GM12878 (cell line): ENCODE measurements at regions not wholly inside any gene's neighbourhood (a gene's known extent, or its start where the extent isn't known, plus 50 kb on each side); places are given as distances from the start of the nearest gene placed in this dataset.
"Not testable (repeated sequence)": the region's sequence is repeated elsewhere in the genome, so short reads cannot be mapped to it uniquely, and the experiment has no call there.

Source experiments
- ATAC-seq: fragments of 200-7000 bp; cut with Tn5 transposase; 3 replicates; pipeline ENCODE4 v1.9.1; 2020; ENCODE audit warnings: mild to moderate bottlenecking, moderate library complexity
- BruUV-seq: library from RNA; stranded (reverse); fragments of 400-500 nt; replicated peaks from 2 replicates; lab custom pipeline; 2021; lab: Mats Ljungman, UMichigan
- CTCF ChIA-PET: fragments of 300-600 bp; sonication (Branson Sonifier 250); formaldehyde crosslinking; extraction: SDS; loops from one replicate; lab custom pipeline; 2021; ENCODE audit warnings: inconsistent platforms; lab: Yijun Ruan, JAX
- POLR2A ChIA-PET: fragments of 350-600 bp; formaldehyde crosslinking; extraction: SDS; loops from one replicate; lab custom pipeline; 2021; ENCODE audit warnings: inconsistent platforms; lab: Charles Lee
- RAD21 ChIA-PET: fragments of 300-600 bp; sonication (Branson Sonifier 250); formaldehyde crosslinking; loops from one replicate; lab custom pipeline; 2023; ENCODE audit warnings: antibody characterized with exemption; ENCODE audit not compliant: unreplicated experiment; lab: Charles Lee
- SMC1A ChIA-PET: fragments of 300-600 bp; sonication (Branson Sonifier 250); formaldehyde crosslinking; loops from one replicate; lab custom pipeline; 2023; ENCODE audit not compliant: unreplicated experiment, uncharacterized antibody; lab: Charles Lee
- DNase-seq: peaks from one replicate; pipeline ENCODE4 v3.0.0-alpha.2; 2011; ENCODE audit warnings: low read depth, low spot score
- FAIRE-seq: peaks from 3 replicates; lab custom pipeline; 2011; peaks lifted over from hg19 to GRCh38; lab: Jason Lieb, UNC
- H2AFZ ChIP-seq: 2 replicates; pipeline ENCODE4 v1.6.0; 2011; ENCODE audit warnings: low read depth, low read length, control low read depth; ENCODE audit not compliant: control insufficient read depth
- H3K27ac ChIP-seq: 2 replicates; pipeline ENCODE4 v1.5.1; 2011; ENCODE audit warnings: control low read depth; ENCODE audit not compliant: control insufficient read depth, insufficient read depth
- H3K27me3 ChIP-seq, 2 experiments: replicated peaks in 1 of 2; 2 replicates each; pipeline versions ENCODE4 v1.6.0 to v1.6.1; 2011; ENCODE audit warnings: low read length in 1 of 2; ENCODE audit not compliant: control insufficient read depth in 2 of 2, insufficient read depth in 2 of 2
- H3K36me3 ChIP-seq, 2 experiments: 2 replicates each; pipeline ENCODE4 v1.5.1; 2011; ENCODE audit warnings: low read length in 1 of 2; ENCODE audit not compliant: control insufficient read depth in 2 of 2, insufficient read depth in 2 of 2
- H3K4me1 ChIP-seq: 2 replicates; pipeline ENCODE4 v1.6.1; 2011; ENCODE audit warnings: mild to moderate bottlenecking, low read length, moderate library complexity, mixed read lengths; ENCODE audit not compliant: control insufficient read depth, insufficient read depth
- H3K4me2 ChIP-seq: 2 replicates; pipeline ENCODE4 v1.6.0; 2011; ENCODE audit warnings: control low read depth; ENCODE audit not compliant: control insufficient read depth, insufficient read depth
- H3K4me3 ChIP-seq: fragments of 200-600 bp; sonication (generic); 2 replicates; pipeline ENCODE4 v1.5.1; 2016
- H3K79me2 ChIP-seq: 2 replicates; pipeline ENCODE4 v1.6.0; 2011; ENCODE audit warnings: low read length; ENCODE audit not compliant: control insufficient read depth, insufficient read depth
- H3K9ac ChIP-seq: 2 replicates; pipeline ENCODE4 v1.8.0; 2011; ENCODE audit warnings: low read length, control low read depth, mixed read lengths; ENCODE audit not compliant: control insufficient read depth, insufficient read depth
- H3K9me3 ChIP-seq: replicated peaks from 3 replicates; pipeline ENCODE4 v1.5.1; 2011; ENCODE audit warnings: mild to moderate bottlenecking, low read length; ENCODE audit not compliant: control insufficient read depth, insufficient read depth
- H4K20me1 ChIP-seq: 2 replicates; pipeline ENCODE4 v1.6.0; 2011; ENCODE audit not compliant: control insufficient read depth, insufficient read depth
- CBX5 ChIP-seq: sonication (generic); IDR thresholded peaks from 2 replicates; pipeline ENCODE4 v1.6.1; 2016; ENCODE audit warnings: low read depth, moderate library complexity, mild to moderate bottlenecking, inconsistent platforms
- CHD1 ChIP-seq: IDR thresholded peaks from 2 replicates; pipeline ENCODE4 v1.6.1; 2012; ENCODE audit warnings: low read depth, low read length, improper control_type of control experiment
- ETV6 ChIP-seq, 2 experiments: fragments of 450-650 bp in 1 of 2; IDR thresholded peaks in 1 of 2; conservative IDR thresholded peaks in 1 of 2; 2 replicates each; pipeline ENCODE4 v1.6.1; 2014; ENCODE audit warnings: antibody characterized with exemption in 1 of 2, borderline replicate concordance in 1 of 2, low read depth in 1 of 2, mild to moderate bottlenecking in 1 of 2, moderate library complexity in 1 of 2
- HSF1 ChIP-seq: fragments of 150-350 bp; IDR thresholded peaks from 2 replicates; pipeline ENCODE4 v1.6.1; 2014; ENCODE audit warnings: mild to moderate bottlenecking, low read depth, low read length
- PBX3 ChIP-seq: IDR thresholded peaks from 2 replicates; pipeline ENCODE4 v1.6.1; 2011; ENCODE audit warnings: mild to moderate bottlenecking, low read depth, low read length, moderate library complexity; ENCODE audit not compliant: insufficient replicate concordance
- PKNOX1 ChIP-seq: fragments of 450-650 bp; IDR thresholded peaks from 2 replicates; pipeline ENCODE4 v1.6.1; 2016; ENCODE audit warnings: mild to moderate bottlenecking
- RUNX3 ChIP-seq: IDR thresholded peaks from 2 replicates; pipeline ENCODE4 v1.6.1; 2012; ENCODE audit warnings: low read length, inconsistent platforms
- SREBF2 ChIP-seq: IDR thresholded peaks from 2 replicates; pipeline ENCODE4 v1.6.1; 2012; ENCODE audit warnings: mild to moderate bottlenecking, low read length
- STAT1 ChIP-seq: fragments of 450-650 bp; conservative IDR thresholded peaks from 2 replicates; pipeline ENCODE4 v1.6.1; 2014; ENCODE audit warnings: antibody characterized with exemption, mild to moderate bottlenecking
- USF1 ChIP-seq: IDR thresholded peaks from 2 replicates; pipeline ENCODE4 v1.6.1; 2011; ENCODE audit warnings: borderline replicate concordance, low read depth, mild to moderate bottlenecking, moderate library complexity, mixed read lengths, low read length; ENCODE audit not compliant: insufficient read depth; ENCODE audit errors: extremely low read length
- ZNF217 ChIP-seq: fragments of 450-650 bp; IDR thresholded peaks from 2 replicates; pipeline ENCODE4 v1.6.1; 2017; ENCODE audit warnings: antibody characterized with exemption, mild to moderate bottlenecking
- ZNF274 ChIP-seq: IDR thresholded peaks from one replicate; pipeline ENCODE4 v1.8.0; 2011; ENCODE audit not compliant: insufficient read length, insufficient read depth
- WGBS: methylation state at CpG from one replicate; pipeline ENCODE4 v1.1.6; 2016; ENCODE audit warnings: low lambda C conversion rate; ENCODE audit not compliant: insufficient replicate concordance, insufficient coverage; ENCODE audit errors: missing lambda C conversion rate; 5-methylcytosine and 5-hydroxymethylcytosine counted together
- in situ Hi-C: fragments of 300-500 bp; cut with MboI; formaldehyde crosslinking; loops from 9 replicates; pipeline ENCODE4 v1.14.3; 2018; ENCODE audit warnings: mixed read lengths
- intact Hi-C: fragments of 100-400 bp; cut with micrococcal nuclease; formaldehyde crosslinking; loops from one replicate; pipeline ENCODE4 v1.14.2; 2022; ENCODE audit not compliant: unreplicated experiment

GRCh38 chr11:112705148-112705547 lies 256.1 kb upstream of the NCAM1 start (continued):
- TF ChIP-seq USF1 (no peak), ETV6 (conservative IDR thresholded peaks at IDR 0.05 in 1 of 2, IDR thresholded peaks at IDR 0.05 in 1 of 2; ENCODE audit: borderline replicate concordance in 1 of 2, low read depth in 1 of 2) (no peak), SREBF2 (no peak), PKNOX1 (no peak)

GRCh38 chr11:112706863-112707262 lies 254.4 kb upstream of the NCAM1 start:
- H3K36me3 ChIP-seq, result no peaks in the 10 kb centered on the region
- 25% methylated on average over 1 of the region's 1 CpG for WGBS
- no peak for FAIRE-seq
- H3K9ac ChIP-seq, result no peak overlapping the region
- H3K4me2 ChIP-seq, result no peak overlapping the region
- H4K20me1 ChIP-seq, result no peaks in the 10 kb centered on the region
- RAD21 ChIA-PET, result no interaction called here
- no peak for TF ChIP-seq RUNX3
- TF ChIP-seq PBX3, result no peak
- TF ChIP-seq ZNF274, result no peak
- TF ChIP-seq CHD1, result no peak
- TF ChIP-seq STAT1, result no peak
- no peak for TF ChIP-seq CBX5
- no peak for TF ChIP-seq HSF1
- no peak for TF ChIP-seq ZNF217
- TF ChIP-seq, all 136 proteins: peak for 0
- DNase-seq, result no peak
- CTCF ChIA-PET, result no interaction called here
- intact Hi-C loops, result no loop called here
- Histone ChIP-seq H2AFZ (no peak overlapping the region), H3K27me3 (0 out of 4 replicates have a peak, but pooled peaks cover 0 to 1% of the 10 kb centered on the region in 2 experiments), H3K4me3 (no peak overlapping the region), H3K79me2 (no peaks in the 10 kb centered on the region), H3K4me1 (no peaks in the 10 kb centered on the region), H3K9me3 (no peaks in the 10 kb centered on the region; the same call in 2 of the 3 replicates), H3K27ac (no peak overlapping the region)
- POLR2A ChIA-PET, result no interaction called here
- in situ Hi-C loops, result no loop called here
- no TSS peak for BruUV-seq
- SMC1A ChIA-PET, result no interaction called here
- no peak for ATAC-seq

- DNase-seq, intact Hi-C loops, H3K4me3 ChIP-seq, FAIRE-seq, ATAC-seq, H3K27ac ChIP-seq, in situ Hi-C loops, H3K79me2 ChIP-seq, BruUV-seq, POLR2A ChIA-PET, H4K20me1 ChIP-seq, H3K27me3 ChIP-seq, H3K9ac ChIP-seq, H3K4me1 ChIP-seq, H3K9me3 ChIP-seq, H2AFZ ChIP-seq, H3K36me3 ChIP-seq, H3K4me2 ChIP-seq, CTCF ChIA-PET: not testable (repeated sequence)
- ChIA-PET RAD21 (interaction anchor here (1.6 kb wide), 1 partner anchor 126 kb away, joined by 4 read pairs; no protein-coding TSS in a partner anchor), SMC1A (interaction anchor here (1.4 kb wide), 1 partner anchor 110 kb away, joined by 3 read pairs; no protein-coding TSS in a partner anchor)
- WGBS, result 28% methylated on average over 3 of the region's 4 CpGs
Measured at GRCh38 chr11:112714340-112714739, 246.9 kb upstream of the NCAM1 start.
